Body of pancreas (tissue), 4 donors: ENCODE measurements at regions not wholly inside any gene's neighbourhood (a gene's known extent, or its start where the extent isn't known, plus 50 kb on each side); places are given as distances from the start of the nearest gene placed in this dataset.

Source experiments
- ATAC-seq: fragments of 150-250 bp; one replicate; pipeline ENCODE4 v1.9.1; 2016
- DNase-seq, 4 donors: peaks; one replicate each; pipeline ENCODE4 v3.0.0-alpha.2; 2019
- H3K27ac ChIP-seq, 4 donors: fragments of 200-600 bp; sonication (generic); 1 replicate in 3 of 4; 2 replicates in 1 of 4; pipeline versions ENCODE4 v1.5.1 to v1.6.1; 2016 to 2019; ENCODE audit warnings: mild to moderate bottlenecking in 1 of 4, mixed read lengths in 1 of 4, moderate library complexity in 1 of 4
- H3K27me3 ChIP-seq, 2 donors: fragments of 200-600 bp; sonication (generic); one replicate each; pipeline ENCODE4 v1.6.0; 2016; ENCODE audit warnings: mild to moderate bottlenecking in 1 of 2
- H3K36me3 ChIP-seq, 2 donors: fragments of 200-600 bp; sonication (generic); replicated peaks in 1 of 2; 2 replicates each; pipeline ENCODE4 v1.5.1; 2016; ENCODE audit warnings: low read depth in 2 of 2; ENCODE audit not compliant: insufficient read depth in 1 of 2
- H3K4me1 ChIP-seq: fragments of 200-600 bp; sonication (generic); one replicate; pipeline ENCODE4 v1.6.0; 2016
- H3K4me3 ChIP-seq, 2 donors: fragments of 200-600 bp; sonication (generic); 1 replicate in 1 of 2; 2 replicates in 1 of 2; pipeline ENCODE4 v1.5.1; 2016 to 2019
- H3K9me3 ChIP-seq, 3 donors: fragments of 200-600 bp; sonication (generic); 1 replicate in 2 of 3; 2 replicates in 1 of 3; pipeline ENCODE4 v1.5.1; 2016
- POLR2A ChIP-seq, 3 donors: fragments of 450-650 bp; IDR thresholded peaks; one replicate each; pipeline ENCODE4 v1.6.1; 2016; ENCODE audit warnings: antibody characterized with exemption in 3 of 3, mild to moderate bottlenecking in 2 of 3
- WGBS, 2 donors: methylation state at CpG; one replicate each; pipeline ENCODE4 v1.1.5; 2017; 5-methylcytosine and 5-hydroxymethylcytosine counted together
- intact Hi-C: fragments of 100-400 bp; cut with DNase I; formaldehyde crosslinking; loops from one replicate; pipeline ENCODE4 v1.15.1; 2023
- TF ChIP-seq, protein P1 (sequence below), 7 experiments: fragments of 450-650 bp in 4 of 7; fragments of 200-600 bp in 3 of 7; sonication (generic) in 3 of 7; IDR thresholded peaks; one replicate each; pipeline ENCODE4 v1.5.1; 2016 to 2019; ENCODE audit warnings: antibody characterized with exemption in 7 of 7

DNA sequence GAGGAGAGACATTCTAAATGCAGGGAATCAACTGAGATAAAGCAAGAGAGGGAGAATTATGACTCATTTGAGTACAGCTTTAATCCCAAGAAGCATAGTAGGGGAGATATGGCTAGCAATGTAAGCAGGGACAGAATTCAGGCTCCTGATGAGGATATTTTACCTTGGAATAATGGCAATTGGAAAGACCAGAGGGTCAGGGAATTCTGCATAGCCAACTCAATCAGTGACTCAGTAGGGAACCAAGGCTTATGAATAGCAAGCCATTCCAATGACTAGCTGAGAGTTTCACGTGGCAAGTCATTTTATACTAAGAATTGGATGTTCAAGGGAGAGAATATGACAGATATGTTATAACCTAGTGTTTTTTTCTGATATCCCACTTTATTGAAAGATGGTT, 563.8 kb upstream of the NETO1 start:
- intact Hi-C loops, result no loop called here
- H3K9me3 ChIP-seq, result no peaks in the 10 kb centered on the region

DNA sequence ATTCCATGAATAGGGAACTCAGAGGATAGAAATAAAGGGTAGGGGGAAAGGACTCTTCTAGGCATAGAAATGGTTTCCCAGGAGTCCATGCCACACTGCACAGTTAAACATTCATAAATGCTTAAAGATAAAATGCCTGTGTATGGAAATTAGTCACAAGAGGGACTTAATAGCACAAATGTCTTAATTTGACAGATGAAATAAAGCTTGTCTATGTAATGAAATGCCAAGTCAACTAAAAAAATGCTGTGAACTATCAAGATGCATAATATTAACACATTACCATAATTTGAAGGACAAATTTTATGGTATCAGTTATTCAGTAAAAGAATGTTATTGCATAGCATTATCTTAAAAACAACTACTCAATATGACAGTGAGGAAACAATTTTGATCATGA, 553.2 kb upstream of the NETO1 start:
- Histone ChIP-seq H3K27ac (no peak overlapping the region), H3K4me1 (no peaks in the 10 kb centered on the region), H3K36me3 (no peaks in the 10 kb centered on the region), H3K27me3 (no peaks in the 10 kb centered on the region), H3K9me3 (no peaks in the 10 kb centered on the region), H3K4me3 (no peak overlapping the region)
- DNase-seq (no peak), ATAC-seq (no peak)
- TF ChIP-seq POLR2A (IDR thresholded peaks at IDR 0.05), result no peak
- TF ChIP-seq, protein P1, sequence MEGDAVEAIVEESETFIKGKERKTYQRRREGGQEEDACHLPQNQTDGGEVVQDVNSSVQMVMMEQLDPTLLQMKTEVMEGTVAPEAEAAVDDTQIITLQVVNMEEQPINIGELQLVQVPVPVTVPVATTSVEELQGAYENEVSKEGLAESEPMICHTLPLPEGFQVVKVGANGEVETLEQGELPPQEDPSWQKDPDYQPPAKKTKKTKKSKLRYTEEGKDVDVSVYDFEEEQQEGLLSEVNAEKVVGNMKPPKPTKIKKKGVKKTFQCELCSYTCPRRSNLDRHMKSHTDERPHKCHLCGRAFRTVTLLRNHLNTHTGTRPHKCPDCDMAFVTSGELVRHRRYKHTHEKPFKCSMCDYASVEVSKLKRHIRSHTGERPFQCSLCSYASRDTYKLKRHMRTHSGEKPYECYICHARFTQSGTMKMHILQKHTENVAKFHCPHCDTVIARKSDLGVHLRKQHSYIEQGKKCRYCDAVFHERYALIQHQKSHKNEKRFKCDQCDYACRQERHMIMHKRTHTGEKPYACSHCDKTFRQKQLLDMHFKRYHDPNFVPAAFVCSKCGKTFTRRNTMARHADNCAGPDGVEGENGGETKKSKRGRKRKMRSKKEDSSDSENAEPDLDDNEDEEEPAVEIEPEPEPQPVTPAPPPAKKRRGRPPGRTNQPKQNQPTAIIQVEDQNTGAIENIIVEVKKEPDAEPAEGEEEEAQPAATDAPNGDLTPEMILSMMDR (IDR thresholded peaks at IDR 0.05), result no peak
- intact Hi-C loops, result no loop called here

More for the DNA sequence above, 563.8 kb upstream of the NETO1 start:
- DNase-seq, result no peak
- Histone ChIP-seq H3K4me1 (no peaks in the 10 kb centered on the region), H3K27me3 (no peaks in the 10 kb centered on the region), H3K4me3 (no peak overlapping the region), H3K36me3 (no peaks in the 10 kb centered on the region), H3K27ac (no peak overlapping the region)
- TF ChIP-seq POLR2A (IDR thresholded peaks at IDR 0.05), result no peak
- TF ChIP-seq, protein P1 (IDR thresholded peaks at IDR 0.05), result no peak
- ATAC-seq, result no peak
- 29 to 48% methylated on average over 1 of the region's 1 CpG for WGBS, 2 donors

DNA sequence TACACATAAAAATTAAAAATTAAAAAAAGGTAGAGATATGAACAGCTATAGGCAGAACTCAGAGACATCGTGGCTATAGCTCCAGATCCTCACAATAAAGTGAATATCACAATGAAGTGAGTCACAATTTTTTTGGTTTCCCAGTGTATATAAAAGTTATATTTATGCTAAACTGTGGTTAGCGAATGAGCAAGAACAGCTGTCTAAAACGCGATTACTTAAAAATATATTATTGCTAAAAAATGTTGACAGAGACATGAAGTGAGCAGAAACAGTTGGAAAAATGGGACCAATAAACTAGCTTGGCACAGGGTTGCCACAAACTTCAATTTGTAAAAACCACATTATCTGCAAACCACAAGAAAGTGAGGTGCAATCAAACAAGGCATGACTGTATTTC, 551.7 kb upstream of the NETO1 start:
- Histone ChIP-seq H3K27me3 (no peaks in the 10 kb centered on the region), H3K9me3 (no peaks in the 10 kb centered on the region), H3K27ac (no peak overlapping the region), H3K36me3 (no peaks in the 10 kb centered on the region), H3K4me1 (no peaks in the 10 kb centered on the region), H3K4me3 (no peak overlapping the region)
- DNase-seq (no peak), ATAC-seq (no peak)
- intact Hi-C loops, result no loop called here
- TF ChIP-seq, protein P1 (IDR thresholded peaks at IDR 0.05), result no peak
- TF ChIP-seq POLR2A (IDR thresholded peaks at IDR 0.05), result no peak
- WGBS, 2 donors, result 77 to 79% methylated on average over 4 of the region's 4 CpGs

DNA sequence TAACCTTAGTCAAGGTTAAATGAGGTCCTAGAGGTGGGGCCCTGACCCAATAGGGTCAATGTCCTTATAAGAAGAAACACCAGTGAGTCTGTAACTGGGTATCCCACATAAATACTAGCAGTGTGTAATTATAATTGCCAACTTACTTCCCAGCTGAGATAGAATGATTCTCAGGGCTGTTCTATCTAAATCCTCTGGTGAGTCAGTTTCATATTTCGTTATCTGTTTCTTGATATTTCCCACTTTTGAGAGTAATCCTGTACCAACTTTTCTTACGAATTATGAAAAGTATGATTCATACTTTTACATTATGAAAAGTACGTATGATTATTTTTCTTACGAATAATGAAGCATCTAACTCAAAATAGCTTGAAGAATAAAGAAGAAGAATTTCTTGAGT, 546.8 kb upstream of the NETO1 start:
- Histone ChIP-seq H3K36me3 (no peaks in the 10 kb centered on the region), H3K27ac (no peak overlapping the region), H3K4me3 (no peak overlapping the region), H3K9me3 (no peaks in the 10 kb centered on the region), H3K4me1 (no peaks in the 10 kb centered on the region), H3K27me3 (no peaks in the 10 kb centered on the region)
- 61 to 71% methylated on average over 4 of the region's 4 CpGs for WGBS, 2 donors
- intact Hi-C loops, result no loop called here
- DNase-seq (no peak), ATAC-seq (no peak)
- TF ChIP-seq, protein P1 (IDR thresholded peaks at IDR 0.05), result no peak
- no peak for TF ChIP-seq POLR2A (IDR thresholded peaks at IDR 0.05)

DNA sequence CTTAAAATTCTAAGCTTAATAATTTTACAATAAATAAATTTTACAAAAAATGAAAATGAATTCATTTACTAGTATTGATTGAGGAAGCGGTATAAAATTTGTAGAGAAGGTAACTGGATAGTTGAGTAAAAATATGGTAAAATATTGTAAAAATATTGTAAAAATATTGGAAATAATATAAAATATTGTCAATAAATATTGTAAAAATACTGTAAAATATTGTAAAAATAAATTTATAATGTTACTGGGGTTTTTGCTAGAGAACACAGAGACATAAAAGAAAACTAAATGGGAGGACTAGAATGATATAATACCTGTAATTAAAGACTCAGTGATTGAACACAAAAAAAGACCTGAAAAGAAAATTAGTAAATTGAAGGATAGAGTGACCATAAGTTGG, 546.3 kb upstream of the NETO1 start:
- ATAC-seq (no peak), DNase-seq (no peak)
- intact Hi-C loops, result no loop called here
- H3K4me3 ChIP-seq, result no peak overlapping the region
- H3K36me3 ChIP-seq, result no peaks in the 10 kb centered on the region
- no peak overlapping the region for H3K27ac ChIP-seq
- H3K9me3 ChIP-seq, result no peaks in the 10 kb centered on the region
- TF ChIP-seq POLR2A (IDR thresholded peaks at IDR 0.05), result no peak
- 91 to 96% methylated on average over 1 of the region's 1 CpG for WGBS, 2 donors
- H3K4me1 ChIP-seq, result no peaks in the 10 kb centered on the region
- no peaks in the 10 kb centered on the region for H3K27me3 ChIP-seq
